D721Med (cell line): ENCODE measurements at regions not wholly inside any gene's neighbourhood (a gene's known extent, or its start where the extent isn't known, plus 50 kb on each side); places are given as distances from the start of the nearest gene placed in this dataset.

Experiments
- DNase-seq: peaks from one replicate; pipeline ENCODE4 v3.0.0; 2011; ENCODE audit warnings: low spot score; ENCODE audit not compliant: insufficient read length
- FAIRE-seq: peaks from 2 replicates; lab custom pipeline; 2011; peaks lifted over from hg19 to GRCh38; lab: Jason Lieb, UNC
- CTCF ChIP-seq: IDR thresholded peaks from 2 replicates; pipeline ENCODE4 v1.5.1; 2012; ENCODE audit warnings: mild to moderate bottlenecking, control low read depth; ENCODE audit not compliant: insufficient read depth; ENCODE audit errors: missing control alignments

- no peak for TF ChIP-seq CTCF
- no peak for DNase-seq
- no peak for FAIRE-seq
These were observed 94.8 kb downstream of the CD200R1L start for GRCh38 chr3:112751564-112752512.

- FAIRE-seq (no peak), DNase-seq (no peak)
- TF ChIP-seq CTCF = no peak
These were observed 95.6 kb downstream of the CD200R1L start for GRCh38 chr3:112751061-112751460.

GRCh38 chr3:112747624-112748023 lies 99.0 kb downstream of the CD200R1L start:
- no peak for TF ChIP-seq CTCF
- FAIRE-seq (no peak), DNase-seq (no peak)

GRCh38 chr3:112746675-112747280 lies 99.9 kb downstream of the CD200R1L start:
- no peak for FAIRE-seq
- no peak for DNase-seq
- no peak for TF ChIP-seq CTCF

GRCh38 chr3:112745567-112746248 lies 101.0 kb downstream of the CD200R1L start:
- no peak for FAIRE-seq
- DNase-seq = no peak
- TF ChIP-seq CTCF = no peak

GRCh38 chr3:112744825-112745566 lies 101.7 kb downstream of the CD200R1L start:
- DNase-seq (no peak), FAIRE-seq (no peak)

More at GRCh38 chr3:112744825-112745566, 101.7 kb downstream of the CD200R1L start:
- TF ChIP-seq CTCF = no peak
